Prostate gland (tissue), 2 donors: ENCODE measurements at regions not wholly inside any gene's neighbourhood (a gene's known extent, or its start where the extent isn't known, plus 50 kb on each side); places are given as distances from the start of the nearest gene placed in this dataset.

ENCODE experiments used
- CTCF ChIP-seq, 4 experiments: fragments of 200-600 bp in 2 of 4; fragments of 450-650 bp in 2 of 4; sonication (generic) in 2 of 4; IDR thresholded peaks; 1 replicate in 3 of 4; 2 replicates in 1 of 4; pipeline ENCODE4 v1.5.1; 2016 to 2019; ENCODE audit warnings: antibody characterized with exemption in 4 of 4, mild to moderate bottlenecking in 2 of 4, moderate library complexity in 2 of 4
- POLR2A ChIP-seq: fragments of 450-650 bp; IDR thresholded peaks from one replicate; pipeline ENCODE4 v1.6.1; 2016; ENCODE audit warnings: antibody characterized with exemption, mild to moderate bottlenecking

GRCh38 chr11:79829891-79830290 lies 389.1 kb upstream of the TENM4 start:
- no peak for TF ChIP-seq CTCF (IDR thresholded peaks at IDR 0.05)
- TF ChIP-seq POLR2A, result no peak
